Mononuclear cell (primary cell): ENCODE measurements at regions not wholly inside any gene's neighbourhood (a gene's known extent, or its start where the extent isn't known, plus 50 kb on each side); places are given as distances from the start of the nearest gene placed in this dataset.
"Not testable (repeated sequence)": the region's sequence is repeated elsewhere in the genome, so short reads cannot be mapped to it uniquely, and the experiment has no call there.

ENCODE experiments used
- H3K27me3 ChIP-seq: 2 replicates; pipeline ENCODE4 v1.6.0; 2011; ENCODE audit warnings: low read length, control low read depth; ENCODE audit not compliant: insufficient read depth
- H3K4me1 ChIP-seq: 2 replicates; pipeline ENCODE4 v1.5.1; 2011; ENCODE audit warnings: mild to moderate bottlenecking, low read length, control low read depth; ENCODE audit not compliant: insufficient read depth
- H3K4me3 ChIP-seq: 2 replicates; pipeline ENCODE4 v1.5.1; 2011; ENCODE audit warnings: mild to moderate bottlenecking, low read length, moderate library complexity
- H3K9me3 ChIP-seq: 2 replicates; pipeline ENCODE4 v1.5.1; 2011; ENCODE audit warnings: low read depth, mild to moderate bottlenecking, control low read depth, low read length

DNA sequence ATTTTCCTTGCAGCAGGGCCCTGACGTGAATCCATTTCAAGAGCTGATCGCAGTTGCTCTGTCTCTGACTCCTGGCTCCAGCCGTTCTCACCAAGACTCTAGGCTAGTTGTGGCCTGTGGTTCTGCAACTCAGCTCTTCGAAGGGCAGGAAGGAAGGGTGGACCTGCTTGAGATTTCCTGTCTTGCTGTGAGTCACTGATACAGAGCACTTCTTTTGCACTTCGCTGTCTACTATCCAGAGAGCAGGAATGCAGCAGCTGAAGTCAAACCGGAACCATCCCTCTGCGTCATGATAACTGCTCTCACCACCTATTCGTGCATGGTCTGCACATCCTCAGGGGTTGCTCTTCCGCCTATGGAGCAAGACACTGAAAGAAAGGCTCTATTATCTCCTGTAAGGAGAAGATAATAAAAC lies 59.7 kb downstream of the RAP2B start:
- Histone ChIP-seq H3K9me3 (no peaks in the 10 kb centered on the region), H3K4me3 (no peak overlapping the region), H3K4me1 (peaks cover 52% of the 10 kb centered on the region), H3K27me3 (no peaks in the 10 kb centered on the region)

GRCh38 chr3:153226877-153227276 lies 64.9 kb downstream of the RAP2B start:
- H3K4me3 ChIP-seq, H3K27me3 ChIP-seq, H3K9me3 ChIP-seq: not testable (repeated sequence)
- peaks cover 20% of the 10 kb centered on the region for H3K4me1 ChIP-seq

- not testable (repeated sequence) for H3K9me3 ChIP-seq, H3K4me1 ChIP-seq, H3K4me3 ChIP-seq, H3K27me3 ChIP-seq
These were observed 68.4 kb downstream of the RAP2B start for GRCh38 chr3:153230427-153230826.

DNA sequence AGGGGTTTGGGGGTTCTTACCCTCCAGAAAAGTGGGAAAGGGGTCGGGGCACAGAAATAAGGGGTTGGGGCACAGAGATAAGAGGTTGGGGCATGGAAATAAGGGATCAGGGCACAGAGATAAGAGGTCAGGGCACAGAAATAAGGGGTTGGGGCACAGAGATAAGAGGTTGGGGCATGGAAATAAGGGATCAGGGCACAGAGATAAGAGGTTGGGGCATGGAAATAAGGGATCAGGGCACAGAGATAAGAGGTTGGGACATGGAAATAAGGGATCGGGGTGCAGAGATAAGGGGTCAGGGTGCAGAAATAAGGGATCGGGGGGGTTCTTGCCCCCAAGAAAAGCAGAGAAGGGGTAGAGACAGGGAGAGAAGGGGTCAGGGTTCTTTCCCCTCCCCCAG lies 69.2 kb downstream of the RAP2B start:
- not testable (repeated sequence) for H3K9me3 ChIP-seq, H3K27me3 ChIP-seq, H3K4me1 ChIP-seq, H3K4me3 ChIP-seq

DNA sequence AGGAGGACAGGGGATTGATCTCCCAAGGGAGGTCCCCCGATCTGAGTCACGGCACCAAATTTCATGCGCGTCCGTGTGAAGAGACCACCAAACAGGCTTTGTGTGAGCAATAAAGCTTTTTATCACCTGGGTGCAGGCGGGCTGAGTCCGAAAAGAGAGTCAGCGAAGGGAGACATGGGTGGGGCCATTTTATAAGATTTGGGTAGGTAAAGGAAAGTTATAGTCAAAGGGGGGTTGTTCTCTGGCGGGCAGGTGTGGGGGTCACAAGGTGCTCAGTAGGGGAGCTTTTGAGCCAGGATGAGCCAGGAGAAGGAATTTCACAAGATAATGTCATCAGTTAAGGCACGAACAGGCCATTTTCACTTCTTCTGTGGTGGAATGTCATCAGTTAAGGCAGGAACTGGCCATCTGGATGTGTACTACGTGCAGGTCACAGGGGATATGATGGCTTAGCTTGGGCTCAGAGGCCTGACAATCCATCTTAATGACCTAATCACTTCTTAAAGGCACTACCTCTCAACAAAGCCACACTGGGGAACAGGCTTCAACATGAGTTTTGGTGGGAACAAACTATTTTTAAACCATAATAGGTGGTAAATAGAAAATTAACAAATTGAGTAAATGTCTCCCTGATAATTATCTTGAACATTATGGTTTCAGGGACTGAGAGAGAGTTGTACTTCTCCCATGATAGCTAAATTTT lies 70.2 kb downstream of the RAP2B start:
- not testable (repeated sequence) for H3K9me3 ChIP-seq, H3K4me1 ChIP-seq, H3K27me3 ChIP-seq, H3K4me3 ChIP-seq

- Histone ChIP-seq H3K27me3 (no peaks in the 10 kb centered on the region), H3K4me3 (no peak overlapping the region), H3K4me1 (peaks cover 6% of the 10 kb centered on the region), H3K9me3 (no peaks in the 10 kb centered on the region)
These were observed 70.8 kb downstream of the RAP2B start for GRCh38 chr3:153232851-153233271.

DNA sequence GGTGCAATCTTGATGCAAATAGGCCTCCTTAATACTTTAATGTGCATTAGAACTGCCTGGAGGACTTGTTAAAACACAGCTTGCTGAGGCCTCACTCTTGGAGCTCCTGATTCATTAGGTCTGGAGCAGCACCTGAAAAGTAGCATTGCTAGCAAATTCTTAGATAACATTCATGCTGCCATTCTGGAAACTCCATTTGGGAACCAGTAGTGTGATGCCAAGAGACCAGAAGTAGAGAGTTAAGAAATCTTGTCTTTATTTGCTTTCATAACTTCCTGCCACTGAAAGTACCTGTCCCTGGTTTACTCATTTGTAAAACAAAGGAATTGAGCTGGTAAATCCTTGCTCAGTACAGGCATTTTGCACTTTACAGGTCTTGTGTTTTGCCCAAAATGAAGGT lies 72.0 kb downstream of the RAP2B start:
- Histone ChIP-seq H3K4me3 (no peak overlapping the region), H3K4me1 (peaks cover 6% of the 10 kb centered on the region), H3K9me3 (no peaks in the 10 kb centered on the region), H3K27me3 (no peaks in the 10 kb centered on the region)

DNA sequence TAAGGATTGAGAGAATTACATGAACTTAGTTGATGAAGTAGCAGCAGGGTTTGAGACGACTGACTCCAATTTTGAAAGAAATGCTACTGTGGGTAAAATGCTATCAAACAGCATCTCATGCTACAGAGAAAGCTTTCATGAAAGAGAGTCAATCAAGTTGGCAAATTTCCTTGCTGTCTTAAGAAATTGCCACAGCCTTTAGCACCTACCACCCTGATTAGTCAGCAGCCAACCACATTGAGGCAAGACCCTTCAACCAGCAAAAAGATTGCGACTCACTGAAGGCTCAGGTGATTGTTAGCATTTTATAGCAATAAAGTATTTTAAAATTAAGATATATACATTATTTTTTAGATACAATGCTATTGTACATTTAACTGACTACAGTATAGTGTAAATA lies 80.9 kb downstream of the RAP2B start:
- H3K4me3 ChIP-seq, result no peak overlapping the region
- no peaks in the 10 kb centered on the region for H3K27me3 ChIP-seq
- peaks cover 45% of the 10 kb centered on the region for H3K4me1 ChIP-seq
- H3K9me3 ChIP-seq, result no peaks in the 10 kb centered on the region

DNA sequence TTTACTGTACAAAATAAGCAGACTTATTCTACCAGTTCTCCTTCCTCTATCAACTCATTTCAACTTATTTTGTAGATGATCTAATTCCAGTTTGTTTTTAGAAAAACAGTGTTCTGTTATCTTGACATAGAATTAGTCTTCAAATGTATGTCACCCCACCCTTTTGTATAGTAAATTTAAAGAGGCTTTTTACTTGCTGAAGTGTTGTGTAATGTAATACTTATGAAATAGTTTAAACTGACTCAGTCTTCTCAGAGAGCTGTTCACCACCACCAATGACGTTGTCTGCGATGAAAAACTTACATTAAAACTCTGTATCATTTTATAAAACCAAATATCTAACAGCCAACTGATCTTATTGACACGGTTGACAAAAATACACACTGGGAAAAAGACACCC lies 82.9 kb downstream of the RAP2B start:
- Histone ChIP-seq H3K4me3 (no peak overlapping the region), H3K9me3 (no peaks in the 10 kb centered on the region), H3K27me3 (no peaks in the 10 kb centered on the region), H3K4me1 (peaks cover 54% of the 10 kb centered on the region)

GRCh38 chr3:153245661-153246060 lies 83.6 kb downstream of the RAP2B start:
- H3K27me3 ChIP-seq, result no peaks in the 10 kb centered on the region
- no peaks in the 10 kb centered on the region for H3K9me3 ChIP-seq
- H3K4me1 ChIP-seq, result peaks cover 55% of the 10 kb centered on the region
- H3K4me3 ChIP-seq, result no peak overlapping the region

DNA sequence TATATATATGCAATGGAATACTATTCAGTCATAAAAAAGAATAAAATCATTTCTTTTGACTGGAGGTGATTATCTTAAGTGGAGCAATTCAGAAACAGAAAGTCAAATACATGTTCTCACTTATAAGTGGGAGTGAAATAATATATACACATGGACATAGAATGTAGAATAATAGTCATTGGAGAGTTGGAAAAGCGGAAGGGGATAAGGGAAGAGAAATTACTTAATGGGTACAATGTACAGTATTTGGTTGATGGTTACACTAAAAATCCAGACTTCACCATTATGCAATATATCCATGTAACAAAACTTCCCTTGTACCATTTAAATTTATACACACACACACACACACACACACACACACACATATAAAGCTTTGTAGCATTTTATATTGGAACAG lies 84.3 kb downstream of the RAP2B start:
- no peaks in the 10 kb centered on the region for H3K27me3 ChIP-seq
- peaks cover 55% of the 10 kb centered on the region for H3K4me1 ChIP-seq
- no peaks in the 10 kb centered on the region for H3K9me3 ChIP-seq
- H3K4me3 ChIP-seq, result no peak overlapping the region

DNA sequence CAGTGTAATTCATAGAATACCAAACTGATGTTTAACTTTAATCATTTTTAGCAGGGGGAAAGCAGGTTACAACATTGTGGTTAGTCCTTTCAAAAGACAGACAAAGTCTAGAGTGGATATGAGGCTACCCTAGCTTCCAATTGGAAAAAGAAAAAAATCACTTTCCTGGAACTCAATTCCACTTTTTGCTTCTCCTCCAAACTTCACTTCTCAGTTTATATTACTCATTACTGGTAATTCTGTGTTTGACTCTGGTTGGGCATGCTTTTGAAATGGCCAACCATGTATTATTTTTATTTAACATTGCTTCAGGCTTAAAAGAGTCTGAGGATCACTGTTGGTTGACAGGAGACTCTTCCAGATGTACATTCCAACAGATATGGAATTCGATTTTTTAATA lies 84.8 kb downstream of the RAP2B start:
- Histone ChIP-seq H3K27me3 (no peaks in the 10 kb centered on the region), H3K9me3 (no peaks in the 10 kb centered on the region), H3K4me3 (no peak overlapping the region), H3K4me1 (peaks cover 55% of the 10 kb centered on the region)

DNA sequence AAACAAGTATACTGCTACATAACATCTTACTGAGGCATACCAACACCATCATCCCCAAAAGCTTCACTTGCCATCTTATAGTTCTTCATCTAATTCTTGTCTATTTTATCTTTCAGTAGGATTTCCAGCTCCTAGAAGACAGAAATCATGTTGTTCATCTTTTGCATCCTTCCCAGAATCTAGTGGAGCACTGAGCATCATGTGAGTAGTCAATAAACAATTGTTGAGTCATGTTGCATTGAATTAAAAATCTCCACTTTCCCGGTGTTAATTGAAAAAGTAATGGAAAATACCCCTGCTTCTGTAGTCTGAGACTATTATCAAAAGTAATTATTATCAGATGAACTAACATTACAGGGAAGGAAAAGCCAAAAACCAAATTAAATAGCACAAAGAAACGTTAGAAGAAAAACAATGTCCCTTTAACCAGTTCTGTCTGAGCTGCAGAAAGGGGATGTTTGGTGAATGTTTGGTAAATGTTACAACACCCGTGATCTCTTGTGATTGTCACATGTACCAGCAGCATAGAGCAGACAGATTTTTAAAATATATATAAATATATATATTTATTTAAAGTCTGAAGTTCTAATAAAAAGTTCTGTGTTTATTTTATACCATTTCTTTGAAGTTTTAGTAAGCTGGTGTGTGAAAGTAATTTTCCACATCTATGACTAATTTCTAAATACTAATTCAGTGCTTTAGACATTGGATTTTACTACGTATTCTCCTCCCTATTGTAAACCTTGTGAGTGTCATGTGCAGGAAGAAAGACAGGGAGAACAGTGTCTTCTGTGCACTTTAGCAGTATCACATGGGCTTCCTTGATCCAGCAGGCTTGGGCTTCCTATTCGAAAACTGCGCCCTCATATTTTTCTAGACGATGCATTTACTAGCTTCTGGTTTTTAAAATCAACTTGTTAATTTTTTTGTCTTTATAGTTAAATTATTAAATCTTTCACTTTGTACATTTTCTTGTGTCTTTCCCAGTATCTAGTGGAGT lies 85.6 kb downstream of the RAP2B start:
- H3K4me1 ChIP-seq, result peaks cover 47% of the 10 kb centered on the region
- no peaks in the 10 kb centered on the region for H3K9me3 ChIP-seq
- no peaks in the 10 kb centered on the region for H3K27me3 ChIP-seq
- H3K4me3 ChIP-seq, result no peak overlapping the region

GRCh38 chr3:153248835-153249234 lies 86.8 kb downstream of the RAP2B start:
- not testable (repeated sequence) for H3K9me3 ChIP-seq, H3K4me3 ChIP-seq, H3K27me3 ChIP-seq
- peaks cover 38% of the 10 kb centered on the region for H3K4me1 ChIP-seq

DNA sequence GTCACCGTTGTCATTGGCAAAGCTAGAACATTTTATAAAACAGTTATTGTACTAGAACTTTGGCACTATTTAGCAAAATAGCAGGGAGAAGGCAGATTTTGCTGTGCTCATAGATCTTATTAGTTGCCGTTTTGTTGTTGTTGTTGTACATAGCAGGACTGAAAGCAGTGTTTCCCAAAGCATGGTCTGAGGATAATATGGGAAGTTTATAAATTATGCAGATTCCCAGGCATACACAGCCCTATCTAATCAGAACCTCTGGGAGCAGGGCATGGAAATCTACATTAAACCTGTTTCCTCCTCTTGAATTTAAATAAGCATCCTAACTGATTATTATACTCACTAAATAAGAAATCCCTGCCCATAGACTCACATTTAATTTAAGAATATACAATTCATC lies 87.9 kb downstream of the RAP2B start:
- H3K4me3 ChIP-seq, result no peak overlapping the region
- H3K4me1 ChIP-seq, result peaks cover 29% of the 10 kb centered on the region
- no peaks in the 10 kb centered on the region for H3K27me3 ChIP-seq

More for the DNA sequence above, 87.9 kb downstream of the RAP2B start:
- no peaks in the 10 kb centered on the region for H3K9me3 ChIP-seq
